OCI-M2 (cell line): ENCODE measurements at regions not wholly inside any gene's neighbourhood (a gene's known extent, or its start where the extent isn't known, plus 50 kb on each side); places are given as distances from the start of the nearest gene placed in this dataset.

Source experiments
- DNase-seq: peaks from one replicate; lab custom pipeline; 2025; ENCODE audit not compliant: unreplicated experiment; lab: John Stamatoyannopoulos, UW

GRCh38 chr9:115209601-115210306 is 91.8 kb upstream of the TNC start:
- DNase-seq = no peak

GRCh38 chr9:115210699-115211098 is 92.7 kb upstream of the TNC start:
- no peak for DNase-seq

- DNase-seq = no peak
Observed at GRCh38 chr9:115211413-115212124, 93.6 kb upstream of the TNC start.

GRCh38 chr9:115212125-115212605 is 94.2 kb upstream of the TNC start:
- no peak for DNase-seq

DNA sequence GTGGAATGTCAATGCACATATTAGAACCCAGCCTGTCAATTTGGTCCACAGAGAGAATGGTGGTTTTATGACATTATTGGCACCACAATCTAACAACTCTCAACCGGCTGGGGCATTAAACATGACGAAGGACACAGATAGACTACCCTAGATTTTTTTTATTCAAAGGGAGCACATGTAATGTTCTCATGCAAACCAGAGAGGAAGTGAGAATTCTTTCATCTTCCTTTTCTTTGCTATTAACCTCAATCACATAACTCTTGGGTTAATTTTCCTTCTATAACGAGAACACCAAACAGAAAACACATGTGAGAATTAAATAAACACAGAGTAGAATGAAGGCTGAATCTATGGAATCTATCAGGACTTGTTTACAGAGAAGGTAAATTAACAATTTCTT is 94.9 kb upstream of the TNC start:
- DNase-seq = no peak

GRCh38 chr9:115213818-115214334 is 95.9 kb upstream of the TNC start:
- no peak for DNase-seq

- DNase-seq = no peak
Observed at GRCh38 chr9:115216873-115217272, 98.9 kb upstream of the TNC start.

DNA sequence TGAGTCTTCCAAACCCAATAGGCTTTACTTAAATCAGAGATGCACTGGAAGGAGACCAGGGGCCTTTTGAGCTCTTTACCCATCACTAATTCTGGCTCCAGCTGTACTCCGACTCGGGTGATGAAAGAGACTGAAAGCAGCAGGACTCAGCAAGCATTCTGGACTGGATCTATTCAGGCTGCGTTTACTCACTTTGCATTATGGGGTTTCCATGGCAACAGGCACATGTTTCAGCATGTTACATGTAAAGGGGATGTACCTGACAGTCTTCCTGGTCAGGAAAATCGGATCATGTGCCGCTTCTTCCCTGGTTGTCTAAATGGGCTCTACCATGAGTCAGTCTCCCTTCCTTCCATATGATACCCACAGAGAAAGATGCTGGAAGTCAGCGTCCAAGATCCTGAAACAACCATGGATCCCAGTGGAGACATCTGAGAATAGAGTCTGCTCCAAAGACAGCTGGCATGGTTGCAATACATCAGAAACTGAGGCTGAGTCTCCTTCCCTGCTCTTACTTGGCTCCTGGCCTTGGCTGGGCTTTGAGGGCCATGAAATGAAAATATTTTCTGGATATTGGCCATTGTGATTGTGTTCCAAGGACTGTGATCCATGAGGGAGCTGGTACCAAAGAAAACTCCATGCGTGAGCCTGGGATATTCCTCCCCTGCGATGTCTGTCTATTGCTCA is 102.5 kb upstream of the TNC start:
- DNase-seq = no peak

GRCh38 chr9:115223471-115223870 is 105.5 kb upstream of the TNC start:
- no peak for DNase-seq

- no peak for DNase-seq
Observed at GRCh38 chr9:115225459-115226116, 107.6 kb upstream of the TNC start.

DNA sequence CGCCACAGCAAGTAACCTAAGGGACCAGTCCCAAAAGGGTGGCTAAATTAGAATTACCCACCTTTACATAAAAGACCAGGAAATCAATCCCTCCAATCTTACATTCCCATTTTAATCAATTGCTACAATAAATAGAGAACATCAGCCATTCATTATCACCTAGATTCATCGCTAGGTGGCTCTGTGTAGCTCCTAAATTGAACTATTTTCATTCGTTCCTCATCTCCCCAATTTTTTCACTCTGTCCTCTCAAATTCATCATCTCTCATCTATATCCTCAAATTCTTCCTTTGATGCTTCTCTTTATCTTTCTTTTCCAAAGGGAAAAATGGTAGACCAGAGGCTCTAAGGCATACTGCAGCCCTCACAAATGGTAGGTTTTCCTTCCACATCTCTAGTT is 108.2 kb upstream of the TNC start:
- no peak for DNase-seq

GRCh38 chr9:115229496-115229895 is 111.5 kb upstream of the TNC start:
- DNase-seq = no peak

- no peak for DNase-seq
Observed at GRCh38 chr9:115230924-115231515, 113.1 kb upstream of the TNC start.

- no peak for DNase-seq
Observed at GRCh38 chr9:115232181-115232774, 114.3 kb upstream of the TNC start.

DNA sequence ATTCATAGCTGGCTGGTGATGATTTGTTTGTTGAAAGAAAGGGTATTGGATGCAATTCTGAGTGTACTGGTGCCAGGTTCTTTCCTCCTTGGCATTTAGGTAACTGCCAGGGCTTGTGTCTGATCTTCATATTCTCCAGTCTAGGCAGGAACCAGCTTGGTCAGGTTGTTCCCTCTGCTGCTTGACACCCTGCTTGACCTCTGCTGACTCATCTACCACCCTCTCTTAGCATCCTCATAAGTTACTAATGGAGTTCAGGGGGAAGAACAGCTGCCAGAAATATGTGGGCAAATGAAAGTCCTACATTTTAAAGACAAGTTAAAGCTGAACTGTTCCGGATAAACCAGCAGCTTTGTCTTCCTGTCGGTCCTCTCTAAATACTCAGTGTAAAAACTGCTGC is 116.1 kb upstream of the TNC start:
- DNase-seq = no peak

GRCh38 chr9:115235221-115235620 is 117.3 kb upstream of the TNC start:
- no peak for DNase-seq

GRCh38 chr9:115237385-115237998 is 119.5 kb upstream of the TNC start:
- no peak for DNase-seq

GRCh38 chr9:115240676-115241075 is 122.7 kb upstream of the TNC start:
- DNase-seq = no peak

DNA sequence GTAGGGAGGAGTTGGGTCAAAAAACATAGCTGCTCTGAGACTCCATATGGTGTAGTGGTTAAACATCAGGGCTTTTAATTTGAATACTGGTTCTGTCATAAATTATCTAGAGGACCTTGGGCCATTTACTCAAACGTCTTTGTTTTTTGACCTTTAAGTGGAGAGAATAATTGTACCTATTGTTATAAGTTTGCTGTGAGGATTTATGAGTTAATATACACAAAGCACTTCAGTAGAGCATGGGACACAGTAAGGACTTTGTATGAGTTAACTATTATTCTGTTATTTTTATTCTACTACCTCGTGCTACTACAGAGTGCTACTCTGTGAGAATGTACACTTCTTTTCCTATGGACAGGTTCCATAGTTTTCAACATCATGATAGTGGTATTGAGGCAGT is 123.7 kb upstream of the TNC start:
- no peak for DNase-seq

DNA sequence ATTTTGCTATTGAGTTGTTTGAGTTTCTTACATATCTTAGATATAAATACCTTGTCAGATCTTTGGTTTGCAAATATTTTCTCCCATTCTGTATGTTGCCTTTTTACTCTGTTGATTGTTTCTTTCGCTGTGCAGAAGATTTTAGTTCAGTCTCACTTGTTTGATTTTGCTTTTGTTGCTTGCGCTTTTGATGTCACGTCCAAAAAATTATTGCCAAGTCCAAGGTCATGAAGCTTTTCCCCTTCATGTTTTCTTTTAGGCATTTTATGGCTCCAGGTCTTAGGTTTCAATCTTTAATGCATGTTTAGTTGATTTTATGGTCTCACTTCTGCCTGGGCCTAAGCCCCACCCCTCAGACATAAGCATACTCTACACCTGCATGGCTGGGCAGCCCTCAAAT is 131.5 kb upstream of the TNC start:
- DNase-seq = no peak
